Stimulated activated naive CD4-positive, alpha-beta T cell (primary cell): ENCODE measurements at regions not wholly inside any gene's neighbourhood (a gene's known extent, or its start where the extent isn't known, plus 50 kb on each side); places are given as distances from the start of the nearest gene placed in this dataset.

Source experiments
- DNase-seq, 6 experiments: peaks; one replicate each; lab custom pipeline; 2025; lab: John Stamatoyannopoulos, UW

DNA sequence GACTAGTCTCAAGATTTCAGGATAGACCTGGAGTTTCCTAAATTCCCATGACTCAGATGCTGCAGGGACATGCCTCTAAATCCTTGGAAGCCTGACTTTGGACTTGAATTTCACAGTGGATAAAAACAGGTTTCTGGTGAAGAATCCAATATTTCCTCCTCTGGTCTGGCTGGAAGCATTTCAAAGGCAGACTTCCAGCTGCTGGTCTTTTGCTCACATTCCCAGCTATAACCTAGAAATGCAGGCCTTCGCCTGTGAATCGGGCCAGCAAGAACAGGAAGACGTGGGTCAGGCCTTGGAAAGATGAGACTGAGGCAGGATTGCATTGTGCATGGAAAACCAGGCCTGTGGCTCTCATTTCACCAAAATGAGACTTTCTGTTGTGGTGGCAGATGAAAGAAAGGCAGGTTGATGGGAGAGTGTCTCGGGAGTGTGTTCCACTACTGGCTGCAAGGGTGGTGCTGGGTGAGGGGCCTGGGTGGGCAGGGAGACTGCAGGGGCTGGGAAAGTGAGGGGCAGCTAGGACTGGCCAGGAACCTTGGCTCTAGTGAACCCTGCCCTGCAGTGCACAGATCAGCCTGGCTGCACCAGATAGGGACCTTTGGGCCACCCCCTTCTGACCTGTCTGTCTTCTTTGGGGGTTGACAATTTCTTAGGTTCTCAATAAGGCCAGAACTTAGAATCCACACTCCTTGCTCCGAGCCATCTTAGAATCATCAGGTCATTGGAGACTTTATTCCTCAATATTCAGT lies 488.8 kb upstream of the MKI67 start:
- DNase-seq, result no peak

DNA sequence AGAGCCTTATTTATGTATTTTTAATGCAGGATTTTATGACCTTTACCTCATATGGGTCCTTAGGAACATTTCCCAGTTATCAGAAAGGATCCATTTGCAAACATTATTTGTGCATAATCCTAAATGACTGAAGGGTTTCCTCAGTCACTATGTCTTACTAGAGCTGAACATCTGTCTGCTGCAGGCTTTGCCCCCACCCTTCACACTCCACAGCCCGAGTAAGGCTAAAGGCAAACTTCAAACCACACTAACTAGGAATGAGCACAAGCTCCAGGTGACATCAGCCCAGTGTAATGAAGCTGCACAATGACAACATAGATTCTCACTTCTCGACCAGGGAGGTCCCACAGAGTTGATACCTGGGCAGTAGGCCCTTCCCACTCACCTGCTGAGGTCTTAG lies 491.3 kb upstream of the MKI67 start:
- no peak for DNase-seq

DNA sequence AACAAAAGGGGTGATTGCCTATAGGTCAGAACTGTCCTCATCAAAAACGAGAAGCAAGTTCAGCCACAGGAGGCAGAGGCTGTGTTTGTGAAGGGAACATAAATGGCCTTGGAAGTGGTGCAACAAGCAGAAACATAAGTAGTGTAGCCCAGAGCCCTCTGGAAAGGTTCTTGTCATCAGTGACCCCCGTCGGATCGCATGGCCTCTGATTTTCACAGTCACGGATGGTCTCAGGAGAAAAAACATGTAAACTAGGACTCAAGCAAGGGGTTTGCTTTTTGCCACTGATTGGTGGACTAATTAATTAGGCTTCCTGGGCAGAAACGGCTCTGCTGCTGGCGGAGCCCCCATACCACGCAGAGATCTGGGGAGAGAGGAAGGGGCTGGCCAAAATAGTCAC lies 496.5 kb upstream of the MKI67 start:
- no peak for DNase-seq

DNA sequence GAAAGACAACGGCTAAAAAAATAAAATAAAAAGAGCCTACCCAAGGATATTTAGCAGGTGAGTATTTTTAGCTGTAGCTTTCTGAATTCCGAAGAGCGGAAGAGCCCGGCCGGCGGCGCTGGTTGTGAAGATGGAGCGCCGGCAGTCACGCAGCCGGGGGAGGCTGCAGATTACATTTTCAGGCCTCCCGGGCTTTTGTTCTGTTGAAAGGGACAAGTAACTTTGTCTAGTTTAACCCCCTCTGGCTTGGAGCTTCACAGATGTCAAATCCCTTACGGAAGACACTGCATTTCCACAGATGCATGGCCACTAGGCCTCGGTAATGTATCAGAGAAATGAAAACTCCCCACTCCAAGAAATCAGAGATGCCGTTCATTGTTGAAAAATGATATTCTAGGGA lies 497.6 kb upstream of the MKI67 start:
- no peak for DNase-seq

DNA sequence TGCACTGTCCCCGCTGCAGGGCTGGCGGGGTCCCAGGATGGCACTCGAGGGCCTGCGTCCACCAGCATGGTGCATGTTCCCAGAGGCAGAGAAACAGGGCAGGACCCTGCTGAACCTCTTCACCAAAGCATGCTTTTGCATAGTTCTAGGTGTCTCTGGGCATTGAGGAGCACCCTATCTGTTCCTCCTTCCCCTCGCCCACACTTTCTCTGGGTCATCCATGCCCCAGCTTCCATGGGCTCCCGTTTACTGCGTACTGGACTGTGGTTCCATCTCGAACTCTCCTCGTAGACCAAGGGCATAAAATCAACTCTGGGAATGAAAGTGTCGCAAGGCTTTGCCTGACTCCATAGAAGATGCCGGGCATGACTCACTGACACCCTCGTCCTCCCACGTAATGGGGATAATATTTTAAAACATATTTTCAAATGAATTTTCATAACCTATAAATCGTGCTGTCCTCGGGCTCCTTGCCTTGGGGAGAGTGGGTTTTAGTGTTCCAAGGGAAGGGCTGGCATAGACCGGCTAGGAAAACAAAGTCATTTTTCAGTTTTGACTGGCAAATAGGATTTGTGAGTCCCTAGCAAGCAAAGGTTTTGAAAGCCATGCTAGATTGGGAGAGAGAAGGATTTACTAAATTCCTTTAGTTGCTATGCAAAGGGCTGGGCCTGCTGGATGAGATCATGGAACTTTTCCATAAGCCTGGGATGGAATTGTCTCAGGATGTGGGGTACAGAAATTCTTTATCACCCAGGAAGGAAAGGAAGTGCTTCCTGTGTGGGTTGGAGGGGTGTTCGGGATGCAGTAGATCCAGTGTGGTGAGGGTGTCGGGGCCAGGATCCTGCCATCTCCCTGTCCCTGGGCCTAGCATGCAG lies 498.7 kb upstream of the MKI67 start:
- no peak for DNase-seq

DNA sequence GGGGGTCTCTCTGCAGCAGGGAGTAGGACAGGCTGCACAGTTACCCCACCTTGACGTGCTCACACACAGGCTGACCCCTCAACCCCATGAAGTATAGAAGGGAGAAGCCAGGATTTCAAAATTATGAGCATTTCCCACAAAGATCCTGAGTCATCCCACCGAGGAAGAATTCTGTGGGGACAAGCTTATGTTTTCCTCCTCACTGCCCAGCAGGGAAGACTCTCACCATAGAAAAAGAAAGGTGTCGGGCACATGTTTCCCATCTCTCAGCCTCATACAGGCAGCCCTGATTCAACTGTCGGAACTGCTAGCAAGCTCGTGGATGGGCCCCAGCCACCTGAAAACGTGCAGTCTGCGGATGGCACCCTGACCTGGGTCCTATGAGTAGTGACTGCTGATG lies 499.7 kb upstream of the MKI67 start:
- no peak for DNase-seq

DNA sequence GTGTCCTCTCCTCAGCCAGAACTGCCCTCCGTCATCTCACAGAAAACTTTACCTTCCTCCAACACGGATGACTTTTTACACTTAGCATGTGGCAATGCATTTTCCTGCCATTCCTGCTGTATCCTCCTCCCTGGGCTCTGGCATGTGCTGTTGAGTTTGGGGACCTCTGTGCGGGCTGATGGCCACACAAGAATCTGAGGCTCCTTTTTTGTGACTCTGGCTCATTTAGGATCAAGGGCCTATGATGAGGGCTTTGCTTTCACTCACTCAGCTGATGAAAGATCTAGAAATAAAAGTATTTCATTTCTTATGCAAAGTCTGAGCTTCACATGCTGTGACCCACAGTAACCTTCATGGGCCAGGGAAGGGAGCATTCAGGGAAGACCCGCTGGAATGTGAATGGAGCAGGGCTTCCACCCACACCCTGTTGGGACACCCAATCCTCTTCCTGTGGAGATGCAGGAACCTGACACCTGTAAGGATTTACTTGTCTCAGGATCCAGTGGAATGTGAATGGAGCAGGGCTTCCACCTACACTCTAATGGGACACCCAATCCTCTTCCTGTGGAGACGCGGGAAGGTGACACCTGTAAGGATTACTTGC lies 500.3 kb upstream of the MKI67 start:
- no peak for DNase-seq

DNA sequence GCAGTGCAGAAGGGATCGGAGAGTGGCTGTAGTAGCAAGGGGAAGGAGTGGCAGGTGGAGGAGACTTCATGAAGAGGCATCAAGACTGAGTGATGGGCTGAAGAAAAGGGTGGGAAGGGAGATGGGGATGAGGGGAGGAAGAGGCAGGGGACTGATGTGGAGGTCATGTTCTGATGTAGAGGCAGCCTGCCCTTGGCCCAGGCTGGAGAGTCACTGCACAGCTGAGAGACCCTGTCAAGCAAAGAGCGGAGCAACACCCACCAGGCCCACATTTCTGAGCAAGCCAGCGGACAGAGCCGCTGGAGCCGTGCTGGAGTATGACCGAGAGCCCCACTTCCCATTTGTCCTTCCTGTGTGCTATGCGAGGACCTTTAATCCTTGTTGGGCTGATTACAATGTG lies 501.6 kb upstream of the MKI67 start:
- DNase-seq, result no peak

DNA sequence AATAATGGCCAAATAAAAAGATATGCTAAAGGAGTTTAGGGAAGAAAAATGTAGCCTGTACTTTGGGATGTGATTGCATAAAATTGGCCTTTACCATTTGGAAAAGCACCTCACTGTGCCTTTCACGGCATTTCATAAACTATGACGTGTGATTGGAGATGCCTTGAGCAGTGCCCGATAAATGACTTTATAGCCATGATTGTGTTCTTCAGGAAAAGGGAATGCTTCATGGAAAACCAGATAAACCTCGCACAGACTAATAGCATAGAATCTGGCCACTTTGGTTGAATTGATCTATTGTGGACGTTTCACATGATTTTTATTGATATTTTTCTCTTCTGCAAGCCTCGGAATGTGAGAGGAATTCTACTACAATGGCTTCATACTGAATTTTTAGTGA lies 502.0 kb upstream of the MKI67 start:
- DNase-seq, result no peak

DNA sequence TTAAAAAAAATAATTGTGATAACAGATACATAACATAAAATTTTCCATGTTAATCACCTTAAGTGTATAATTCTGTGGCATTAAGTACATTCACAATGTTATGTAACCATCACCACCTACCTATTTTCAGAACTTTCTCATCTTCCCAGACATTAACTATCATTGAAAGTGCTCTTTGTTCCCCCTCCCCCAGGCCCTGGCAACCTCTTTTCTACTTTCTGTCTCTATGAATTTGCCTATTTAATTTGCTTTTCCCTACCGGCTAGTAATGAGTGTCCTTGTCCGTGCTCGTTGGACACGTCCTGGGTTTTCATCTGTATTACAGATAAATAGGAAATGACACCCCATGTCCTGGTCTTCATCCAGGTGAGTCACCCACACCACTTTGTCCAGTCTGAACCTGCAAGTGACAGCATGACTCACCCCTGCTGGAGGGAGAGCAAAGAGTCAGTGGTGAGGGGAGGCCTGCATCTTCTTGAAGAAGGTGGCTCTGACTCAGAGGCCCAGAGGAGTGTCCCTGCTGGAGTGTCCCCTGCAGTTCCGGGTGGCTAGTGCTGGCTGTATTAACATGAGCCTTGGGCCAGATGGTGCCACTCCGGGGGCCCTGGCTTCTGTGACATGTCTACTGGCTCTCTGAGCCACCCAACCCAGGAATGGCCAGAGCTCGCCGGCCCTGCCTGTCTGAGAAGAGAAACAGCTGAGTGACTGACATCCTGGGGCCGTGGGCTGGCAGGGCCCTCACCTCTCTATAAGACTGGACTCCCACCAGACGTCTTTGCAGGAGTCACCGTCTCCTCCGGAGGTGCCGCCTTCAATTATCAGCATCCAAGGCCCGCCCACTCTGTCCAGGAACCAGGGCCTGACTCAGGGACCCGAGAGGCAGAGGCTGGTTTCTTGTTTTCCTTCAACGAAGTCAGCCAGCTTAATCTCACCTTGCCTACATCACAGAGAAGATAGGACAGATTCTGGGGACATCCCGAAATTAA lies 503.2 kb upstream of the MKI67 start:
- DNase-seq, result no peak

DNA sequence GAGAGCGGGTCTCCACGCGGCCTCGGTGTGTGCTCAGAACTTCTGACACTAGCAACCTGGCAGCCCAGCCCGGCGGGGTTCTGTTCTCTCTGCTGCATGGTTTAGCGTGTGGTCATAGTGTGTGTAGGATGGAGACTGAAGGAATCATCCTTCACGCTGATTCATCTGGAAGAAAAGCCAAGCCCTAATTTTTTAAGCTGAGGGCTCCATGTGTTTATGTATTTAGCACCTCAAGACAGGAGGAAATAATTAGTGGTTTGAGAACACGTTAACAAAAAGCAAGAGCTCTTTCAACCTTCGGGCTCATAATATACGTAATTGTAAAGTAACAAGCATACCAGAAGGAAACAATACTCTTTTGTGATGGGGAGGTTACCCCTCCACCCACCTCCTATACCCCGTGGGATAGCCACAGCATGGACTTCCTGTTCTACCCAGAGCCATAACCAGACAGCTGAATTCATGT lies 504.6 kb upstream of the MKI67 start:
- DNase-seq, result no peak

DNA sequence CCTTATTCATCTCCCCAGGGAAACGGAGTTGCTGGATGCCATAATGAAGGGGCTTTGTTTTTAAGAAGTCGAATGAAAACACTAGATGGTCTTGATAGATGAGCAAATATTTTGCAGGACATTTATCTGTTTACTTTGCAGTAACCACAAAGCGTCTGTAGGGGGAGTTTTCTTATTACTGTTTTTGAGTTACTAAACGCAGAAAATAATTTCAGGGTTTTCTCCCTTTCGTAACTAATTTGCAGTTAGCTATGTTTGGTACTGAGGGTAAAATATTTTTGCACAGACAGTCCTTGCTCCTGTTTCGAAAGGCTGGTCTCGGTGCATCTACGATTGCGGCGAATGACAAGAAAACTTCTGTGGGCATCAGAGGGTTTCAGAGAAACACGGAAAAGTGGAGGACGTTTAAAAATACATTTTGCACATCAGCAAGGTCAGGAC lies 505.6 kb upstream of the MKI67 start:
- DNase-seq, result no peak

DNA sequence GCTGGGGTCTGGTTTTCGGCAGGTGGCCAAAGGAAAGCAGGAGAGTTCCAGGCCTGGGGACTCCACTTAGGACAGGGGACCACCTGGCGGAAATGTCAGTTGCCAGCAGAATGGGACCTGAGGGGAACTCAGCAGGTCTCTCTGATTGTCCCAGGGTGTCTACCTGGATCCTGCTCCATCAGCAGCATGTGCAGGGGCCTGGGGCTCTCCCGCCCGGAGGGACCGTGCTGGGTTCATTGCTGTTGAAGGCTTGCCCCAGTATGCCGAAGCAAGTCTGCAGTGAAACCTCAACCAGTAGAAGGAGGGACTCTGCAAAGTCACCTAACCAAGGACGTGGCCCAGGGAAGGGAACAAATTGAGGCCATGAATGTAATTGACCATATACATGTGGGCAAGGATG lies 506.5 kb upstream of the MKI67 start:
- DNase-seq, result no peak

DNA sequence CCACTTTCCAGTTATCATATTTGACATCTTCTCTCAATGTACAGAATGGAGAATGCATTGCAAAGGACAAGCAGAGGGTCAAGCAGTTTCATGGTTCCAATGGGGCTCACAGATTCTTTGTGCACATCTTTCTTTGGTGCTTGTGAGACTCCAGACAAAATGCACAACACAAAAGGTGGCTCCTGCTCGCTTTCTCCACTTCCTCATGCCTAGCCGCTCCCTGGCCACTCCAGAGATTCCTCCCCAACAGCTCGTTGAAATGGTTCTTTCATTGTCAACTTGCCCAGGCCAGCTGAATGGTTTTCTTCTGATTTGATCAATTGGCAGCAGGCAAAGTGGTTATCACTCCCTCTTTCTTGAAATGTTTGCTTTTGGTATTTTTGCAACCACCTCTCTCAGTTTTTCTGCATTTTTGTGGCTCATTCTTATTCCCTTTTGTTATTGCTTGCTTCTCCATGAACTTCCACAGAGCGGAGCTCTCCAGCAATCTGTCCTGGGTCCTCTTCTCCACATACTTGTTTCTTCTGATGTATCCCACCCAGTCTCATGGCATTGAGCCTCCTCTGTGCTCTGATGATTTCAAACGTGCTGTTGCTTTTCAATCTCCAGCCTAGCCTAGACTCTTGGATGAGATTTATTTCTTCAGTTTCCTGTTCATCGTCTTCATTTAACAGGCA lies 507.8 kb upstream of the MKI67 start:
- no peak for DNase-seq

DNA sequence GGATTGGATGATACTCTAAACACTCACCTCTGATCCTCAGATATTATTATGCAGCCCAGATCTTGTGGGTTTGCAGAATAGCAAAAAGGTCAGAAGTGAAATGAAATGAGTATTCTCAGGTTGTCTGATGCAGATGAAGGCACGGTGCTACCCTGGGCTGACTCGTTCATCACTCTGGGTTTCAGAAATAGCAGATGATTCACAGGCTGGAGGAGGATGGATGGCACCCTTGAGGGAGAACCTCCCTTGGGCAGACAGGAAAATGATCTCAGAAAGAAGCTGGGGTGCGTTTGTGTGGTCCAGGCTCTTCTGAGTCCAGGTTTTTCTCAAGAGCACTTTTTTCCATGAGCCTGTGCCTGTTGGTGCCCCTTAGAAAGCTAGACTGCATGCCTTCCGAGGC lies 515.8 kb upstream of the MKI67 start:
- DNase-seq, result no peak

DNA sequence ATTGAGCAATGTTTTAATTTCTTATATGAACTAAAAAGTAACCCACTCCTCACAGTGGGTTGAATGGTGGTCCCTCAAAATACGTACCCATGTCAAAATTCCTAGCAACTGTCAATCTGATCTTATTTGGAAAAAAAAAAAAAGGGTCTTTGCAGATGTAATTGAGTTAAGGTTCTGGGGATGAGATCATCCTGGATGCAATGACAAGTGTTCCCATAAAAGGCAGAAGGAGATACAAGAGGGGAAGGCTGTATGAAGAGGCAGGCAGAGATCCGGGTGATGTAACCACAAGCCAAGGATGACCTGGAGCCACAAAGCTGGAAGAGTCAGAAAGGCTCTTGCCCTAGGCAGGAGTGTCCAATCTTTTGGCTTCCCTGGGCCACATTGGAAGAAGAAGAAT lies 516.3 kb upstream of the MKI67 start:
- no peak for DNase-seq

DNA sequence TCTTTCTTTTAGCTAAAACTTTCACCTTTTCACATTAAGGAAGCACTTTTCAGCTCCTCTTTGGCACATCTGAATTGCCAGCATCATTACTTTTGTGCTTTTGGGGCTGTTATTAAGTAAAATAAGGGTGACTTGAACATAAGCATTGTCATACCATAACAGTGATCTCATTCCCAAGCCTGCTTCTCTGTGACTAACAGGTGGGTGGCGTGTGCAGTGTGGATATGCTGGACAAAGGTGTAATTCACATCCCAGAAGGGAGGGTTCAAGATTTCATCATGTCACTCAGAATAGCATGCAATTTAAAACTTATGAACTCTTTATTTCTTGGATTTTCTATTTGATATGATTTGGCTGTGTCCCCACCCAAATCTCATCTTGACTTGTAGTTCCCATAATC lies 517.4 kb upstream of the MKI67 start:
- no peak for DNase-seq

DNA sequence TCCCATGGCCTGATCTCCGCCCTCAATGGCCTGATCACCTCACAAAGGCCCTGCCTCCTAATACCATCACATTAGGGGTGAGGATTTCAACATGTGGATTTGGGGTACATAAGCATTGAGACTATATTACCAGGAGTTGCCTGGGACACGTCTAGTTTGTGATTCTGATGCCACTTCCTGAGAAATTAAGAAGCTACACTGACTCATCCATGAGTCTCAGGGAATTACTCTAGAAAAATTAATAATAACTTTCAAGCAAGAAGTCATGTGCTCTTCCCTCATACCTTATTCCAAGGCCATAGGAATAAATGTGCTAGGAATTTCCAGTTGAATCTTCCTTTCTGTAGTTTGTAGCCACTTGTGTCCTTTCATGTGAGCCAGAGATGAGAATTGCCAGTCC lies 519.3 kb upstream of the MKI67 start:
- DNase-seq, result no peak

DNA sequence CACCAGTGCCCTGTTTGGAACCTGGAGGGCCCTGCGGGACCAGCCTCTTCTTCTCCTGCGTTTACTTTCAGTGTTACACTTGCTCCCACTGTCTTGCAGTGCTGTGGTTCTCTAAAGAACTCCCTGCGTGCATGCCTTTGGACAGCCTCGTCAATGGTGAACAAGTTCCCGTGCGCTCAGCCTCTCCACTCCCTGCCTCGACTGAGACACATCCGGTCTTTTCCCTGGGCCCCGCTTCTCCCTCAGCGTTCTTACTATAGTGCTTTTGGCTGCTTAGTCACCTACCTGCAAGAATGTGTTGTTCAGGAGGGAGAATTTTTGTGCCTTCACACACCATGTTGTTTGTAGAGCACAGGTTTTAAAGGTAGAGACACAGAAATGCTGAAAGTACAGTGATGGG lies 520.7 kb upstream of the MKI67 start:
- no peak for DNase-seq

DNA sequence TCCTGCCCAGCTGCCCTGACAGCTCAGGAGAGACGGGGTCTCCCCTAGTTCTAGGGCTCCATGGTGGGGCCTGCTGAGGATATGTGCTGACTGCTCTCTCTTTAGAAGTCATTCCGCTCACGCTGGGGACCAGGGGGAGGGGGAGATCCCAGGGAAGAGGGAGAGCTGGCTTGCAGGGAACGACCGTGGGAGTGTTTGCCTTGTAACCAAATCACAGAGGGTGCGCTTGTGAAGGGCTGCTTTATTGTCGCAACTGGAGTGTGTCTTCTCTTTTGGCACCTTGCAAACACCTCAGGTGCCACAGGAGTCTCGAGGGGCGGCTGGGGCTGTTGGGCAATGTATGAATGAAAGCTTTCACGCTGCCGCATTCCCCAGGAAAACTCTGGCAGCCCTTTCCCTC lies 531.3 kb upstream of the MKI67 start:
- no peak for DNase-seq

DNA sequence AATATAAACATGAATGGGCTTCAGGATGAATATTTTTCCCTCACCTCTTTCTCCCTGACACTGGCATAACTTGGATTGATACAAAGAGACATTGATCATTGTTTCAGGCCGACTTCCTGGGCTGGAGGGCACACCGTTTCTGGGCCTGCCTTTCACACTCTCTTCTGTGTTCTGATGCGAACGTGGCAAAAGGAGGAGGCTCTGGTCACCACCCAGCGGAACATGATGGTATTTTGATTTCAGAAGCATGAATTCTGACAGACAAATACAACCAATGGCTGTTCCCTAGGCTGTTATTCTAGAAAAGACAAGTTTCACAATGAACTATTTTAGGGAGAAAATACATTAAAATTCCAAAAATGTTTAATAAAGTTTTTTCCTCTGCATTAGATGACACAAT lies 534.5 kb upstream of the MKI67 start:
- no peak for DNase-seq
